ENCODE measurements at regions not wholly inside any gene's neighbourhood (a gene's known extent, or its start where the extent isn't known, plus 50 kb on each side); places are given as distances from the start of the nearest gene placed in this dataset.

DNA sequence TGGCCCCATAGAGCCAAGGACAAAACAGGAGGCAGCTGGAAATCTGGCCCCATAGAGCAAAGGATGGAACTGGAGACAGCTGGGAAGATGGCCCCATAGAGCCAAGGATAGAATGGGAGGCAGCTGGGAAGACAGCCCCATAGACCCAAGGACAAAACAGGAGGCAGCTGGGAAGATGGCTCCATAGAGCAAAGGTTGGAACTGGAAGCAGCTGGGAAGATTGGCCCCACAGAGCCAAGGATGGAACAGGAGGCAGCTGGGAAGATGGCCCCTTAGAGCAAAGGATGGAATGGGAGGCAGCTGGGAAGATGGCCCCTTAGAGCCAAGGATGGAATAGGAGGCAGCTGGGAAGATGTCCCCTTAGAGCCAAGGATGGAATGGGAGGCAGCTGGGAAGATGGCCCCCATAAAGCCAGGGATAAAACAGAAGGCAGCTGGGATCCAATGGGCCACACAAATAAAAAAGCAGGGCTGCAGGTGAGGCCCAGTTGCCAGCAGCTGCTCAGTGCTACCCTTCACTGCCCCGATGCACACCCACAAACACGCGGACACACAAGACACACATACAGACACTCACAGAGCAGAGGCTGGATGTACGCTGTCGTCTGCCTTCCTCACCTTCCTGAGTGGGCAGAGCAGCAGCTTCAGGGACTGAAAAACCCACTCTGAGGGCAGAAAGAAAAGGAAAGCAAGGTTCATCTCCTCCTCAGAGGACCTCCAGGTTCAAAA lies 505.4 kb upstream of the MYT1L start:
- H3K36me3 ChIP-seq (ENCODE audit: control insufficient read depth, insufficient read depth, low read length), result no peaks in the 10 kb centered on the region
- ChIA-PET POLR2A (no interaction called here), CTCF (no interaction called here)
- no peak for DNase-seq (ENCODE audit: low read depth)
- H3K27me3 ChIP-seq (ENCODE audit: control insufficient read depth, insufficient read depth, low read length), result no peaks in the 10 kb centered on the region
- no peak overlapping the region for H3K4me3 ChIP-seq (ENCODE audit: low read depth, low read length)
- TF ChIP-seq, protein P1, sequence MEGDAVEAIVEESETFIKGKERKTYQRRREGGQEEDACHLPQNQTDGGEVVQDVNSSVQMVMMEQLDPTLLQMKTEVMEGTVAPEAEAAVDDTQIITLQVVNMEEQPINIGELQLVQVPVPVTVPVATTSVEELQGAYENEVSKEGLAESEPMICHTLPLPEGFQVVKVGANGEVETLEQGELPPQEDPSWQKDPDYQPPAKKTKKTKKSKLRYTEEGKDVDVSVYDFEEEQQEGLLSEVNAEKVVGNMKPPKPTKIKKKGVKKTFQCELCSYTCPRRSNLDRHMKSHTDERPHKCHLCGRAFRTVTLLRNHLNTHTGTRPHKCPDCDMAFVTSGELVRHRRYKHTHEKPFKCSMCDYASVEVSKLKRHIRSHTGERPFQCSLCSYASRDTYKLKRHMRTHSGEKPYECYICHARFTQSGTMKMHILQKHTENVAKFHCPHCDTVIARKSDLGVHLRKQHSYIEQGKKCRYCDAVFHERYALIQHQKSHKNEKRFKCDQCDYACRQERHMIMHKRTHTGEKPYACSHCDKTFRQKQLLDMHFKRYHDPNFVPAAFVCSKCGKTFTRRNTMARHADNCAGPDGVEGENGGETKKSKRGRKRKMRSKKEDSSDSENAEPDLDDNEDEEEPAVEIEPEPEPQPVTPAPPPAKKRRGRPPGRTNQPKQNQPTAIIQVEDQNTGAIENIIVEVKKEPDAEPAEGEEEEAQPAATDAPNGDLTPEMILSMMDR (IDR thresholded peaks at IDR 0.05; ENCODE audit: insufficient read depth, low read depth, low read length), result no peak

DNA sequence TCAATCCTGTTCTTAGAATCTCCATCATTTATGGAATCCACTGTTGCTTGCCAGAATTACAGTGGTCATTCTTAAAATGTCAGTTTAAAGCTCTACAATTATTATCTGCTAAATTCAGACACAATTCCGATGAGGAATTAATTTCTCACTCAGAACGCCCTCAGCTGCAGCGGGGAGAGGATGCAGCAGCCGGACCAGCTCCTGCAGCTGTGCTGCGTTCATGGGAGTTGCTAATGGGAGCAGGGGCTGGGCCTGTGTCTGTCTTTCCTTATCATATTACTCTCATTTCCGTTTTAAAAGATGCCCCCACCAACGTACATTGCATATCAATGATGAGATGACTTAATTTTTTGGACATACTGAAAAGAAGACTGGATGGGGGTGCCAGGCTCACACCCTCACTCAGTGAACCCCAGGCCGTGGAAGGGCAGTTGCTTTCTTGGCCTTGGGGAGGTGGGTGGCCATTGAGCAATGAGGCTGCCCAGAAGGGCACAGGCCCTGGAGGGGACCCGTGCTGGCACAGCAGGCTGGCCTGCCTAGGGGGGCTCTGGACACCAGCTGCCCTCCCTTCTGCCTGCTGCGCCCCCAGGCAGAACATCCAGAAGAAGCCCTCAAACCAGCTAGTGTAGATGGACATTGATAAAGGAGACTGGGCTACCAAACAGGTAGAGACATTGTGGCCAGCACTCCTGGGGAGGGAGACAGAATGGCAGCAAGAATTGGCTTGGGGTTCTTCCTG lies 503.6 kb upstream of the MYT1L start:
- POLR2A ChIA-PET, result no interaction called here
- Histone ChIP-seq H3K27me3 (ENCODE audit: control insufficient read depth, insufficient read depth, low read length) (no peaks in the 10 kb centered on the region), H3K4me3 (ENCODE audit: low read depth, low read length) (no peak overlapping the region), H3K36me3 (ENCODE audit: control insufficient read depth, insufficient read depth, low read length) (no peaks in the 10 kb centered on the region)
- DNase-seq (ENCODE audit: low read depth), result no peak
- CTCF ChIA-PET, result no interaction called here
- TF ChIP-seq, protein P1 (IDR thresholded peaks at IDR 0.05; ENCODE audit: insufficient read depth, low read depth, low read length), result no peak

DNA sequence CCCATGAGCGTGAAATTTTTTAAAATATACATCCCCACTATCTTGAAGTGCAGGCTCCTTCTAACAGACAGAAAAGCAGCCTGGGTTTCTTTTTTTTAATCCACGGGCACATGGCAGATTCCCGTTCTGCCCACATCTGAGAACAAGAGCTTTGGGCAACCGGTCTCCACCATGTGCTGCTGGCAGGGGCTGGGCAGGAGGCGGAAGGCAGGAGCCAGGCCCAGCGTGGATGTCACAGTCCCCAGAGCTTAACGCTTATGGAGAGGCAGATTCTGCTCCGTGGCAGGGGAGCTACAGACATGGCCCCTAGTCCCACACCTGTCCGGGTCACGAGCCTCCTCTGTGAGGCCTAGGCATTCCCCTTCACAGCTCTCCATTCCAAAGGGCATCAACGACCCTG lies 503.0 kb upstream of the MYT1L start:
- TF ChIP-seq, protein P1 (IDR thresholded peaks at IDR 0.05; ENCODE audit: insufficient read depth, low read depth, low read length), result no peak
- no peaks in the 10 kb centered on the region for H3K27me3 ChIP-seq (ENCODE audit: control insufficient read depth, insufficient read depth, low read length)
- H3K36me3 ChIP-seq (ENCODE audit: control insufficient read depth, insufficient read depth, low read length), result no peaks in the 10 kb centered on the region
- no peak for DNase-seq (ENCODE audit: low read depth)
- no peak overlapping the region for H3K4me3 ChIP-seq (ENCODE audit: low read depth, low read length)
- ChIA-PET CTCF (no interaction called here), POLR2A (no interaction called here)

DNA sequence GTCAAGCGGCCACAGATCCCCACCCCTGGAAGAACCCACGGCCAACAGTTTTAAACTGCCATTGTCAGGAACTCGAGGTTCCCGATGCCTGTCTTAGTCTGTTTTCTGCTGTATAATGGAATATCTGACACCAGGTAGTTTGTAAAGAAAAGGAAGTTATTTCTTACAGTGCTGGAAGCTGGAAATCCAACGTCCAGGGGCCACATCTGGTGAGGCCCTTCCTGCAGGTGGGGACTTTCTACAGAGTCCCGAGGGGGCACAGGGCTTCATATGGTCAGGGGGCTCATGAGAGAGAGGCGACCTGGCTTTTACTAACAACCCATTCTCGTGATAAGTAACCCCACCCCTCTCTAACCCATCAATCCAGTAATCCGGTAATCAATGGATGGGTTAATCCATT lies 501.6 kb upstream of the MYT1L start:
- Histone ChIP-seq H3K36me3 (ENCODE audit: control insufficient read depth, insufficient read depth, low read length) (no peaks in the 10 kb centered on the region), H3K27me3 (ENCODE audit: control insufficient read depth, insufficient read depth, low read length) (no peaks in the 10 kb centered on the region), H3K4me3 (ENCODE audit: low read depth, low read length) (no peak overlapping the region)
- ChIA-PET POLR2A (no interaction called here), CTCF (no interaction called here)
- no peak for DNase-seq (ENCODE audit: low read depth)
- TF ChIP-seq, protein P1 (IDR thresholded peaks at IDR 0.05; ENCODE audit: insufficient read depth, low read depth, low read length), result no peak

DNA sequence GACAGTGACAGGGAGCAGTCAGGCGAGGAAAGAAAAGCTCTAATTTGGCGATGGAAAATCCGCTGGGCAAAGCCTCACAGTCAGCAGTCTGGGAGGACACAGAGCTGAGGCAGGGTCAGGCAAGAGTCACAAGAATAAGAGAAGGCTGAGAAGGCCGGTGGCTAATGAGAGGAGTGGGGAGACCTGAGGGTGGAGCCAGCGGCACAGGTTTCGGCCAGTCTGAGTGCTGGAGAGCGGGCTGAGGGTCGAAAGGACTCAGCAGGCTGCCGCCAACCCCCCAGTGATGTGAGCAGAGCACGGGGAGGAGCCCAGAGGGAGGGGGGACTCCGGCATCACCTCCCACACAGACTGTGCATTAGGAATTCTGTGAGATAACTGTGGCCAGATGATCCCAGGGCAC lies 500.6 kb upstream of the MYT1L start:
- Histone ChIP-seq H3K27me3 (ENCODE audit: control insufficient read depth, insufficient read depth, low read length) (no peaks in the 10 kb centered on the region), H3K4me3 (ENCODE audit: low read depth, low read length) (no peak overlapping the region), H3K36me3 (ENCODE audit: control insufficient read depth, insufficient read depth, low read length) (no peaks in the 10 kb centered on the region)
- no peak for DNase-seq (ENCODE audit: low read depth)
- POLR2A ChIA-PET, result no interaction called here
- CTCF ChIA-PET, result no interaction called here
- TF ChIP-seq, protein P1 (IDR thresholded peaks at IDR 0.05; ENCODE audit: insufficient read depth, low read depth, low read length), result no peak
